ENCODE measurements at regions not wholly inside any gene's neighbourhood (a gene's known extent, or its start where the extent isn't known, plus 50 kb on each side); places are given as distances from the start of the nearest gene placed in this dataset.
"Not testable (repeated sequence)": the region's sequence is repeated elsewhere in the genome, so short reads cannot be mapped to it uniquely, and the experiment has no call there.

- Histone ChIP-seq H3K36me3 (ENCODE audit: insufficient read depth, low read length) (no peaks in the 10 kb centered on the region), H3K4me2 (ENCODE audit: low read length) (no peak overlapping the region), H3K9me3 (ENCODE audit: low read length) (no peaks in the 10 kb centered on the region), H3K4me3 (ENCODE audit: low read length) (no peak overlapping the region), H3K27me3 (ENCODE audit: insufficient read depth, low read depth, low read length) (no peaks in the 10 kb centered on the region), H2AFZ (ENCODE audit: low read depth, low read length) (no peak overlapping the region), H3K27ac (ENCODE audit: low read length) (no peak overlapping the region), H4K20me1 (ENCODE audit: insufficient read depth) (no peaks in the 10 kb centered on the region), H3K79me2 (replicated peaks; ENCODE audit: insufficient read depth, low read length) (no peaks in the 10 kb centered on the region), H3F3A (ENCODE audit: insufficient read depth, low read length, poor library complexity, severe bottlenecking) (no peaks in the 10 kb centered on the region), H3K9me2 (ENCODE audit: insufficient read depth, low read length) (no peaks in the 10 kb centered on the region), H3K9ac (ENCODE audit: low read length) (no peak overlapping the region)
- TF ChIP-seq SMC3 (conservative IDR thresholded peaks at IDR 0.05; ENCODE audit: poor library complexity): no peak
- no peak for TF ChIP-seq RAD21 (conservative IDR thresholded peaks at IDR 0.05)
- no peak for TF ChIP-seq EZH2 (IDR thresholded peaks at IDR 0.05; ENCODE audit: borderline replicate concordance, insufficient read depth, low read length, poor library complexity, severe bottlenecking)
- TF ChIP-seq CTCF (IDR thresholded peaks at IDR 0.05; ENCODE audit: poor library complexity, severe bottlenecking): no peak
- no peak for TF ChIP-seq MXI1 (conservative IDR thresholded peaks at IDR 0.05; ENCODE audit: poor library complexity, severe bottlenecking)
- TF ChIP-seq POLR2AphosphoS5 (IDR thresholded peaks at IDR 0.05): no peak
- no peak for TF ChIP-seq REST (IDR thresholded peaks at IDR 0.05; ENCODE audit: borderline replicate concordance)
- no peak for TF ChIP-seq TAF1 (IDR thresholded peaks at IDR 0.05; ENCODE audit: low read depth)
- no peak for TF ChIP-seq EP300 (conservative IDR thresholded peaks at IDR 0.05; ENCODE audit: poor library complexity, severe bottlenecking)
Measured at GRCh38 chr14:95769976-95770375, 56.1 kb upstream of the TCL1A start.

GRCh38 chr14:95769431-95769830 is 55.5 kb upstream of the TCL1A start:
- not testable (repeated sequence) for H2AFZ ChIP-seq (ENCODE audit: low read depth, low read length); H3K36me3 ChIP-seq (ENCODE audit: insufficient read depth, low read length); H3K79me2 ChIP-seq (replicated peaks; ENCODE audit: insufficient read depth, low read length); H3K4me3 ChIP-seq (ENCODE audit: low read length); H3K9me3 ChIP-seq (ENCODE audit: low read length); H3K9ac ChIP-seq (ENCODE audit: low read length); H3K4me2 ChIP-seq (ENCODE audit: low read length); H3F3A ChIP-seq (ENCODE audit: insufficient read depth, low read length, poor library complexity, severe bottlenecking); H3K27me3 ChIP-seq (ENCODE audit: insufficient read depth, low read depth, low read length); H3K9me2 ChIP-seq (ENCODE audit: insufficient read depth, low read length); H3K27ac ChIP-seq (ENCODE audit: low read length); H4K20me1 ChIP-seq (ENCODE audit: insufficient read depth)

GRCh38 chr14:95765051-95765450 is 51.1 kb upstream of the TCL1A start:
- no peak overlapping the region for H2AFZ ChIP-seq (ENCODE audit: low read depth, low read length)
- H3K36me3 ChIP-seq (ENCODE audit: insufficient read depth, low read length): no peaks in the 10 kb centered on the region
- no peaks in the 10 kb centered on the region for H3F3A ChIP-seq (ENCODE audit: insufficient read depth, low read length, poor library complexity, severe bottlenecking)
- no peaks in the 10 kb centered on the region for H4K20me1 ChIP-seq (ENCODE audit: insufficient read depth)
- H3K79me2 ChIP-seq (replicated peaks; ENCODE audit: insufficient read depth, low read length): no peaks in the 10 kb centered on the region
- H3K9me2 ChIP-seq (ENCODE audit: insufficient read depth, low read length): no peaks in the 10 kb centered on the region
- no peaks in the 10 kb centered on the region for H3K9me3 ChIP-seq (ENCODE audit: low read length)
- no peak overlapping the region for H3K27ac ChIP-seq (ENCODE audit: low read length)
- H3K9ac ChIP-seq (ENCODE audit: low read length): no peak overlapping the region
- no peak for TF ChIP-seq EZH2 (IDR thresholded peaks at IDR 0.05; ENCODE audit: borderline replicate concordance, insufficient read depth, low read length, poor library complexity, severe bottlenecking)
- TF ChIP-seq SMC3 (conservative IDR thresholded peaks at IDR 0.05; ENCODE audit: poor library complexity): no peak
- TF ChIP-seq RAD21 (conservative IDR thresholded peaks at IDR 0.05): no peak
- no peak for TF ChIP-seq REST (IDR thresholded peaks at IDR 0.05; ENCODE audit: borderline replicate concordance)
- no peak for TF ChIP-seq EP300 (conservative IDR thresholded peaks at IDR 0.05; ENCODE audit: poor library complexity, severe bottlenecking)
- no peak overlapping the region for H3K4me2 ChIP-seq (ENCODE audit: low read length)
- no peak overlapping the region for H3K4me3 ChIP-seq (ENCODE audit: low read length)
- H3K27me3 ChIP-seq (ENCODE audit: insufficient read depth, low read depth, low read length): no peaks in the 10 kb centered on the region

Measured in neural cell (in vitro differentiated cells).